ENCODE measurements at regions not wholly inside any gene's neighbourhood (a gene's known extent, or its start where the extent isn't known, plus 50 kb on each side); places are given as distances from the start of the nearest gene placed in this dataset.

DNA sequence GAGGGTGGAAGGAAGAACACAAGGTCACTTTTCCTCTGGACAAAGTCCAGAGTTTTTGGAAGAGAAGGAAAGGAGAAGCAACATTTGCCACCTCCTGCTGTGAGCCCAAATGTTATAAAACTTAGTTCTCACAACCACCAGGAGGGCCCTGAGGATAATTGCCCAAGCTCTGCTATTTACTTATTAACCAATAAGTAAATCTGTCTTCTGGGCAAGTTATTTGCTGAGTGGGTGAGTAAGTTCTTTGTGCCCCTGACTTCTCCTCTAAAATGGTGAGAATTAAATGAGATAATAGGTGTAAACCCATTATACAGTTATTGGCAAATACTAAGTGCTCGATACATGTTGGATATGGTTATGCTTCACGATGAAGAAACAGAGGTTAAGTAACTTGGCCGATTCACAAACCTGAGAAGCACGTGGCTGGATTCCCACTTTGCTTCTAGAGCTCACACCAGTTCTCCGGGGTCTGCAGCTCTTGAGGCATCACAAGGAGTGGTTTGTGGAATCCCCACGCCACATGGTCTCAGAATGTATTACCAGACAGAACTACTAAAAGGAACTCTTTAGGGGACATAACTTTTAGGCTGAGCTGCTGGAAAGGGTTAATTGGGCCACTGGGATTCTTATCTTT lies 164.1 kb downstream of the MYCN start:
- H2BK12ac ChIP-seq (ENCODE audit: insufficient read length, low read depth, low read length) = no peak overlapping the region
- Mint-ChIP-seq H3K27ac (peak overlapping the region; percentile 96 to 98 (median 97)), H3K4me3 (peak overlapping the region; percentile 58 to 69), H3K36me3 (ENCODE audit: insufficient read depth in 1 of 3, low read depth in 3 of 3) (no peaks in the 10 kb centered on the region), H3K4me1 (peaks cover 74 to 75% of the 10 kb centered on the region in 2 experiments), H3K9me3 (no peaks in the 10 kb centered on the region), H3K27me3 (ENCODE audit: low read depth) (no peaks in the 10 kb centered on the region)
- no peak overlapping the region for H2BK15ac ChIP-seq (ENCODE audit: low read depth, low read length)
- no peaks in the 10 kb centered on the region for H3K9me3 ChIP-seq (ENCODE audit: control insufficient read depth, low read depth, low read length)
- H2BK20ac ChIP-seq (ENCODE audit: low read depth, low read length, poor library complexity, severe bottlenecking) = no peak overlapping the region
- H3K27ac ChIP-seq (ENCODE audit: insufficient read length, low read depth, low read length) = peak overlapping the region; percentile 100
- peak overlapping the region; percentile 87 for H3K4me2 ChIP-seq (ENCODE audit: insufficient read depth, insufficient read length, low read length)
- H4K8ac ChIP-seq (replicated peaks; ENCODE audit: insufficient read length, low read depth, low read length) = no peak overlapping the region
- H3K23me2 ChIP-seq (ENCODE audit: insufficient read length, low read depth, low read length, poor library complexity, severe bottlenecking) = no peaks in the 10 kb centered on the region
- H3K4ac ChIP-seq (ENCODE audit: low read depth, low read length) = no peak overlapping the region
- no peaks in the 10 kb centered on the region for H3K27me3 ChIP-seq (ENCODE audit: insufficient read depth, low read length)
- no peak overlapping the region for H3T11ph ChIP-seq (ENCODE audit: low read length)
- no peak overlapping the region for H2BK120ac ChIP-seq (ENCODE audit: low read depth, low read length, poor library complexity, severe bottlenecking)
- H2BK5ac ChIP-seq (ENCODE audit: insufficient read length, low read length) = no peak overlapping the region
- TF ChIP-seq CTCF (conservative IDR thresholded peaks at IDR 0.05) = no peak
- no peak overlapping the region for H3K23ac ChIP-seq (ENCODE audit: insufficient read length, low read depth, low read length)
- no peak for DNase-seq
- H2AFZ ChIP-seq (ENCODE audit: low read length) = no peak overlapping the region
- H3K14ac ChIP-seq (ENCODE audit: insufficient read depth, low read length) = no peak overlapping the region
- no peaks in the 10 kb centered on the region for H4K20me1 ChIP-seq (ENCODE audit: control insufficient read depth, insufficient read depth, insufficient read length)
- no peak overlapping the region for H3K9ac ChIP-seq (ENCODE audit: extremely low read depth, insufficient read length, low read length)
- H2AK5ac ChIP-seq (ENCODE audit: insufficient read length, low read length) = no peak overlapping the region
- H3K18ac ChIP-seq (ENCODE audit: insufficient read length, low read depth, low read length) = peak overlapping the region; percentile 6
- no peak overlapping the region for H4K5ac ChIP-seq (ENCODE audit: insufficient read length, low read depth, low read length)
- peaks cover 21% of the 10 kb centered on the region; the same call in 1 of the 2 replicates for H3K4me1 ChIP-seq (ENCODE audit: insufficient read depth, low read length)
- WGBS (ENCODE audit: extremely low coverage, insufficient read length, low lambda C conversion rate) = no CpG with 5 or more reads among the region's 6 CpGs
- no peaks in the 10 kb centered on the region for H3K79me1 ChIP-seq (ENCODE audit: insufficient read depth, low read depth, low read length, poor library complexity, severe bottlenecking)
- H3K79me2 ChIP-seq (ENCODE audit: insufficient read depth, low read length) = no peaks in the 10 kb centered on the region
- no peak overlapping the region for H3K56ac ChIP-seq (ENCODE audit: insufficient read length, low read depth, low read length)
- no peak overlapping the region for H4K91ac ChIP-seq (ENCODE audit: insufficient read length, low read depth, low read length)

Data from H9 (cell line).